ENCODE measurements at regions not wholly inside any gene's neighbourhood (a gene's known extent, or its start where the extent isn't known, plus 50 kb on each side); places are given as distances from the start of the nearest gene placed in this dataset.

DNA sequence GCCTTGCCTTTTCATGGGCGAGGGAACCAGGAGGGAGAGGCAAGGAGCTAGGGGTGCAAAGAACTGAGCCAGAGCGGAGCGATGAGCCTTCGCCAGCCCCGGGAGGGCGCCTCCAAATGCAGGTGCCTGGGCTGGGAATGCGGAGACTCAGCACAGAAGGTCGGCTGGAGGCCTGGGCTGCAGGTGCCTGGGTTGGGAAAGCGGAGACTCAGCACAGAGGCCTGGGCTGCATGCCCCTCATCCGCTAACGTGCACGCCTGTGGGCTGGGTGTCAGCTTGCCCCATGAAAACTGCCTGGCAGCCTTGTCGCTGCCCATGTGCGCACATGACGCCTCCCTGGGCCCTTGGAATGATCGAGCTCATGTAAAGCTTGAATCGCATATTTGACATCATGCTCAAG lies 51.8 kb downstream of the POM121L12 start:
- no peak for ATAC-seq
- TF ChIP-seq, protein P1, sequence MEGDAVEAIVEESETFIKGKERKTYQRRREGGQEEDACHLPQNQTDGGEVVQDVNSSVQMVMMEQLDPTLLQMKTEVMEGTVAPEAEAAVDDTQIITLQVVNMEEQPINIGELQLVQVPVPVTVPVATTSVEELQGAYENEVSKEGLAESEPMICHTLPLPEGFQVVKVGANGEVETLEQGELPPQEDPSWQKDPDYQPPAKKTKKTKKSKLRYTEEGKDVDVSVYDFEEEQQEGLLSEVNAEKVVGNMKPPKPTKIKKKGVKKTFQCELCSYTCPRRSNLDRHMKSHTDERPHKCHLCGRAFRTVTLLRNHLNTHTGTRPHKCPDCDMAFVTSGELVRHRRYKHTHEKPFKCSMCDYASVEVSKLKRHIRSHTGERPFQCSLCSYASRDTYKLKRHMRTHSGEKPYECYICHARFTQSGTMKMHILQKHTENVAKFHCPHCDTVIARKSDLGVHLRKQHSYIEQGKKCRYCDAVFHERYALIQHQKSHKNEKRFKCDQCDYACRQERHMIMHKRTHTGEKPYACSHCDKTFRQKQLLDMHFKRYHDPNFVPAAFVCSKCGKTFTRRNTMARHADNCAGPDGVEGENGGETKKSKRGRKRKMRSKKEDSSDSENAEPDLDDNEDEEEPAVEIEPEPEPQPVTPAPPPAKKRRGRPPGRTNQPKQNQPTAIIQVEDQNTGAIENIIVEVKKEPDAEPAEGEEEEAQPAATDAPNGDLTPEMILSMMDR (IDR thresholded peaks at IDR 0.05) = no peak
- H3K9me3 Mint-ChIP-seq = peaks cover 26% of the 10 kb centered on the region
- intact Hi-C loops (cut with micrococcal nuclease) = no loop called here
- H3K27ac Mint-ChIP-seq = no peak overlapping the region
- CTCF ChIA-PET = no interaction called here
- H3K4me3 Mint-ChIP-seq = no peak overlapping the region
- DNase-seq = no peak
- POLR2A ChIA-PET = no interaction called here
- no peaks in the 10 kb centered on the region for H3K36me3 Mint-ChIP-seq (ENCODE audit: low read depth)
- H3K4me1 Mint-ChIP-seq (ENCODE audit: low read depth) = no peaks in the 10 kb centered on the region
- H3K27me3 Mint-ChIP-seq = no peaks in the 10 kb centered on the region

DNA sequence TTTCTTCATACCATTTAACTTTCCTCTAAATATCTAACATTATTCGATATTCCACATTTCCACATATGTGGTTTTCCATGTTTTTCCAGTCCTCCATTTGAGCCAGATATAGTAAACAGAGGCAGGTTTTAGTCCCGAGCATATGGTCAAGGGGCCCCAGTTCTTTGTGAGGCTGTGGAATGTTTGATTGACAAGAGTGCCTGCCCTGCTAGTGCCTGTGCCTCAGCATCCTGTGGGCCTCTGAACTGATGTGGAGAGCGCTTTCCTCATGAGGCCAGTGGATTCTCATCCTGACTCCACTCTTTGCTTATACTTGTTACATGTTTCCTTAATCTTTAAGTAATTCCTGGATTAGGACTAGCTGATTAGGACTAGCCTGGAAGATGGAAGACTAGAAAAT lies 58.8 kb downstream of the POM121L12 start:
- Mint-ChIP-seq H3K27me3 (no peaks in the 10 kb centered on the region), H3K27ac (no peak overlapping the region), H3K4me1 (ENCODE audit: low read depth) (no peaks in the 10 kb centered on the region), H3K36me3 (ENCODE audit: low read depth) (no peaks in the 10 kb centered on the region), H3K9me3 (peaks cover 12% of the 10 kb centered on the region), H3K4me3 (no peak overlapping the region)
- ChIA-PET CTCF (no interaction called here), POLR2A (no interaction called here)
- DNase-seq (no peak), ATAC-seq (no peak)
- intact Hi-C loops (cut with micrococcal nuclease) = no loop called here
- TF ChIP-seq, protein P1 (IDR thresholded peaks at IDR 0.05) = no peak

DNA sequence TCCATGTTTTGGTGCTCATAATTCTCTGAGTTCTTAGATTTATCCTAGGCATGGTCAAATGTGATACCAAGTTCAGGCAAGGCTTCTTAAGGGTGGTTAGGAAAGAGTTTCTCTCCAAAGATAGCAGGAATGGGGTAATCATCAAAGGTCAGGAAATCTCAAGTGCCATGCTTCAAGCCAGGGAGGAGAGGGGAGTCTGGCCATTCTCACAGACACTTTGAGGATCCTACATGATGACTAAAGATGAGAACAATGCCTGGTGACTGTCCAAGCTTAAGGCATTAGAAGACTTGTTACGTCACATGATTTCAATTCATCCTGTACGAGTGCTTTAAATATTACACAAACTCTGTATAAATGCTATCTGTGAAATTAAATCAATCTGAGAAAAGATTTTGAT lies 59.4 kb downstream of the POM121L12 start:
- peaks cover 12% of the 10 kb centered on the region for H3K9me3 Mint-ChIP-seq
- H3K27ac Mint-ChIP-seq = no peak overlapping the region
- POLR2A ChIA-PET = no interaction called here
- no peaks in the 10 kb centered on the region for H3K27me3 Mint-ChIP-seq
- intact Hi-C loops (cut with micrococcal nuclease) = no loop called here
- DNase-seq = no peak
- CTCF ChIA-PET = no interaction called here
- H3K36me3 Mint-ChIP-seq (ENCODE audit: low read depth) = no peaks in the 10 kb centered on the region
- H3K4me3 Mint-ChIP-seq = no peak overlapping the region
- no peaks in the 10 kb centered on the region for H3K4me1 Mint-ChIP-seq (ENCODE audit: low read depth)
- ATAC-seq = no peak
- TF ChIP-seq, protein P1 (IDR thresholded peaks at IDR 0.05) = no peak

DNA sequence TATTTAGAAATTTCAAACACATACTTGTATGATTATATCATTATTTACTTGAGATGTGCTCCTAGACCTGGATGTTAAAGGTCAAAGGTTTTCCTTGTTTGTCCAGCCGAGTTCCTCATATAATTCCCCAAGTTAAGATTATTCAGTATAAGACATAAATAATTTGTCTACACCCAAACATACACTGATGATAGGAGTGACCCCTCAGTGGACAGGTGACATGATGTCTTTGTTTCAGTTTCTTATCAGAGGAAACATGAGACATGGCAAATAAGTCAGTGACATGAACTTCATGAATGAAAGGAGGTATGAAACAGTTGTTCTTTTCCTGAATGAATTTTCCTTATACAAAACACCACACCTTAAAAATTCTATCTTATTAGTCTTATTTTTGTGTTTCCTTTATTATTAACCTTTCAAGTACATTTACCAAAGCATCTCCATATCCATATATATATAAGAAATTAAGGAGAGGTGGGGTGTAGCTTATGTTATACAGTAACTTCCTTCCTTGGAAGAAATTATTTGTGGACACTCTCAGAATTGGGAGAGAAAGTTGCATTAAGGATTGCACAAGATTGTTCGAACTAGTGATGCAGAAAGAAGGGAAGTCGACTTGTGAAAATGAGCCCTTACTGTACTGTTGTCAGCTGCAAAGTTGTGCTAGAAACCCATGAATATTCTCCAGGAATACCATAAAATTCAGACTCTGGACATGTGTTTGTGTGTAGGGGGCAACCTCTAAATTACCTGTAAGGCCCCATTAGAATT lies 60.5 kb downstream of the POM121L12 start:
- no peak for ATAC-seq
- POLR2A ChIA-PET = no interaction called here
- CTCF ChIA-PET = no interaction called here

DNA sequence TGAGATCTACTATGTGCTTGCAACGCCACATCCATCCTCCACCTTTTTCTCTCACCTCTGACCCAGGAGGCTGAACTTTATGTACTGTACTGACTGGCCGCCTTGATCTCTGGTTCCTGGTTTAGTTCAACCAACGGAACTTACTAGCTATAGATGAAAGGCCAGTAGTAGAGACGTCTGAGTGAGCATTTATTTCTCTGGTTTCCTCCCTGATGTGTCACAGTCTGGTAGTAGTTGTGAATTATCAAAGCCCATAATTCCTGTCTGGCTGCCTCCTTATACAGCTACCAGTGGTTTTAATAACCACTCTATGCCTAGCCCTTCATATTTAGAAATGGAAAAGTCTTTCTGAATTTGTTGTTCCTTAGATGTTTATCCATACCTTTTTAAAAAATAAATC lies 64.7 kb downstream of the POM121L12 start:
- Mint-ChIP-seq H3K27ac (no peak overlapping the region), H3K4me1 (ENCODE audit: low read depth) (no peaks in the 10 kb centered on the region), H3K27me3 (no peaks in the 10 kb centered on the region), H3K36me3 (ENCODE audit: low read depth) (no peaks in the 10 kb centered on the region), H3K4me3 (no peak overlapping the region), H3K9me3 (peaks cover 5% of the 10 kb centered on the region)
- DNase-seq (no peak), ATAC-seq (no peak)
- ChIA-PET POLR2A (no interaction called here), CTCF (no interaction called here)
- TF ChIP-seq, protein P1 (IDR thresholded peaks at IDR 0.05) = no peak
- intact Hi-C loops (cut with micrococcal nuclease) = no loop called here

More for the DNA sequence above, 60.5 kb downstream of the POM121L12 start:
- intact Hi-C loops (cut with micrococcal nuclease) = no loop called here
- Mint-ChIP-seq H3K36me3 (ENCODE audit: low read depth) (no peaks in the 10 kb centered on the region), H3K9me3 (peaks cover 12% of the 10 kb centered on the region), H3K27me3 (no peaks in the 10 kb centered on the region), H3K4me3 (no peak overlapping the region), H3K4me1 (ENCODE audit: low read depth) (no peaks in the 10 kb centered on the region), H3K27ac (no peak overlapping the region)
- DNase-seq = no peak
- TF ChIP-seq, protein P1 (IDR thresholded peaks at IDR 0.05) = no peak

Measured in activated CD8-positive, alpha-beta T cell treated with anti-CD3 and anti-CD28 coated beads for 36 hours (primary cell).